ENCODE measurements at regions not wholly inside any gene's neighbourhood (a gene's known extent, or its start where the extent isn't known, plus 50 kb on each side); places are given as distances from the start of the nearest gene placed in this dataset.

DNA sequence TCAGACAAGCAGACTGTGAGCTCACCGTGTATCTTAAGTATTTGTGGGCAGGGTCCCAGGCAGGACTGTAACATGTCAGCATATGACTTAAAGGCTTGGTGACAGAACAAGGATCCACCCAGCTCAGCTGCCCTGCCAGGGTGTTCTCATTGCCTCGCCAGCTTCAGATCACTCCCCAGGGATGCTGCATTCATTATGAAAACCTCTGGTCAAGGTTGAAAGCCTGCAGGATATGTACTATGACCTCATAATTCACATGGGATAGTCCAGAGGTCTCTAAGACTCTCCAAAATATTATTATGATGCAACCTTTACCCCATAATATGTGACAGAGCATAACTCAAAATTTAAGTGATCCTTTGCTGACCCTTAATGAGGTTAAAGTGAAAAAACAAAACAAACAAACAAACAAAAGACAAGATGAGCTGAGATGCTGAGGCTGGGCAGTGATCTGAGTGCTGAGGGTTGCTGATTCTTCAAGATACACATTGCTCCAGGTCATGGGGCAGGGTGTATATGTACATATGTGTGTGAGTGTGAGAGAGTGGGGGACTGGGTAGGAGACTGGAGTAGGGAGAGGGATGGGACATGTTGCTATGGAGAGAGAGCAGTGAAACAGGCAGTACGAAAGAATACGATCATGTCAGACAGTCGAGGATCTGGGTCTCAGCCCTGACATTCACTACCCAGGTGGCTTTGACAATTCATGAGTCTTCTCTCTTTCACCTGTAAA lies 98.8 kb upstream of the DUSP10 start:
- TF ChIP-seq POLR2AphosphoS5 (IDR thresholded peaks at IDR 0.05) (no peak), POLR2A (IDR thresholded peaks at IDR 0.05) (no peak)
- TF ChIP-seq, protein P1, sequence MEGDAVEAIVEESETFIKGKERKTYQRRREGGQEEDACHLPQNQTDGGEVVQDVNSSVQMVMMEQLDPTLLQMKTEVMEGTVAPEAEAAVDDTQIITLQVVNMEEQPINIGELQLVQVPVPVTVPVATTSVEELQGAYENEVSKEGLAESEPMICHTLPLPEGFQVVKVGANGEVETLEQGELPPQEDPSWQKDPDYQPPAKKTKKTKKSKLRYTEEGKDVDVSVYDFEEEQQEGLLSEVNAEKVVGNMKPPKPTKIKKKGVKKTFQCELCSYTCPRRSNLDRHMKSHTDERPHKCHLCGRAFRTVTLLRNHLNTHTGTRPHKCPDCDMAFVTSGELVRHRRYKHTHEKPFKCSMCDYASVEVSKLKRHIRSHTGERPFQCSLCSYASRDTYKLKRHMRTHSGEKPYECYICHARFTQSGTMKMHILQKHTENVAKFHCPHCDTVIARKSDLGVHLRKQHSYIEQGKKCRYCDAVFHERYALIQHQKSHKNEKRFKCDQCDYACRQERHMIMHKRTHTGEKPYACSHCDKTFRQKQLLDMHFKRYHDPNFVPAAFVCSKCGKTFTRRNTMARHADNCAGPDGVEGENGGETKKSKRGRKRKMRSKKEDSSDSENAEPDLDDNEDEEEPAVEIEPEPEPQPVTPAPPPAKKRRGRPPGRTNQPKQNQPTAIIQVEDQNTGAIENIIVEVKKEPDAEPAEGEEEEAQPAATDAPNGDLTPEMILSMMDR (IDR thresholded peaks at IDR 0.05 in 8 of 11, conservative IDR thresholded peaks at IDR 0.05 in 3 of 11) = no peak
